Duodenal mucosa (tissue), 2 donors: ENCODE measurements at regions not wholly inside any gene's neighbourhood (a gene's known extent, or its start where the extent isn't known, plus 50 kb on each side); places are given as distances from the start of the nearest gene placed in this dataset.
"Not testable (repeated sequence)": the region's sequence is repeated elsewhere in the genome, so short reads cannot be mapped to it uniquely, and the experiment has no call there.

ENCODE experiments used
- H3K27ac ChIP-seq: one replicate; pipeline ENCODE4 v1.7.0; 2013; ENCODE audit warnings: low read depth, low read length
- H3K27me3 ChIP-seq, 2 donors: one replicate each; pipeline ENCODE4 v1.7.0; 2013; ENCODE audit warnings: low read length in 2 of 2, control low read depth in 1 of 2; ENCODE audit not compliant: insufficient read depth in 2 of 2, control insufficient read depth in 1 of 2
- H3K36me3 ChIP-seq, 2 donors: one replicate each; pipeline ENCODE4 v1.7.0; 2013; ENCODE audit warnings: low read length in 2 of 2, control low read depth in 1 of 2; ENCODE audit not compliant: insufficient read depth in 2 of 2, control insufficient read depth in 1 of 2
- H3K4me1 ChIP-seq, 2 donors: one replicate each; pipeline ENCODE4 v1.7.0; 2013; ENCODE audit warnings: low read length in 2 of 2, control low read depth in 1 of 2; ENCODE audit not compliant: insufficient read depth in 2 of 2, control insufficient read depth in 1 of 2
- H3K4me3 ChIP-seq, 2 donors: one replicate each; pipeline ENCODE4 v1.7.0; 2013; ENCODE audit warnings: low read length in 2 of 2, low read depth in 1 of 2
- H3K9ac ChIP-seq, 2 donors: one replicate each; pipeline ENCODE4 v1.7.0; 2013; ENCODE audit warnings: low read length in 2 of 2, low read depth in 1 of 2
- H3K9me3 ChIP-seq, 2 donors: one replicate each; pipeline ENCODE4 v1.7.0; 2013; ENCODE audit warnings: low read length in 2 of 2, control low read depth in 1 of 2; ENCODE audit not compliant: control insufficient read depth in 1 of 2

- not testable (repeated sequence) for H3K9ac ChIP-seq, H3K27me3 ChIP-seq, H3K4me1 ChIP-seq, H3K9me3 ChIP-seq, H3K4me3 ChIP-seq, H3K36me3 ChIP-seq, H3K27ac ChIP-seq
Observed at GRCh38 chr6:8832695-8833094, 397.4 kb upstream of the SLC35B3 start.

- no peak overlapping the region for H3K27ac ChIP-seq
- H3K4me1 ChIP-seq: no peaks in the 10 kb centered on the region
- H3K27me3 ChIP-seq: no peaks in the 10 kb centered on the region
- H3K4me3 ChIP-seq: no peak overlapping the region
- no peak overlapping the region for H3K9ac ChIP-seq
- H3K36me3 ChIP-seq: no peaks in the 10 kb centered on the region
- H3K9me3 ChIP-seq: no peaks in the 10 kb centered on the region
Observed at GRCh38 chr6:8831366-8832152, 396.2 kb upstream of the SLC35B3 start.

- peaks cover 0 to 5% of the 10 kb centered on the region in 2 donors for H3K9me3 ChIP-seq
Observed at GRCh38 chr6:8830794-8831193, 395.4 kb upstream of the SLC35B3 start.

GRCh38 chr6:8829796-8830195, 394.5 kb upstream of the SLC35B3 start:
- H3K9me3 ChIP-seq: peaks cover 0 to 6% of the 10 kb centered on the region in 2 donors
- H3K4me3 ChIP-seq: no peak overlapping the region
- H3K36me3 ChIP-seq: no peaks in the 10 kb centered on the region
- no peaks in the 10 kb centered on the region for H3K27me3 ChIP-seq
- no peak overlapping the region for H3K27ac ChIP-seq
- H3K9ac ChIP-seq: no peak overlapping the region
- H3K4me1 ChIP-seq: no peaks in the 10 kb centered on the region

More at GRCh38 chr6:8830794-8831193, 395.4 kb upstream of the SLC35B3 start:
- H3K27me3 ChIP-seq: no peaks in the 10 kb centered on the region
- H3K27ac ChIP-seq: no peak overlapping the region
- H3K4me1 ChIP-seq: no peaks in the 10 kb centered on the region
- H3K9ac ChIP-seq: no peak overlapping the region
- H3K4me3 ChIP-seq: no peak overlapping the region
- no peaks in the 10 kb centered on the region for H3K36me3 ChIP-seq

GRCh38 chr6:8829296-8829695, 394.0 kb upstream of the SLC35B3 start:
- no peaks in the 10 kb centered on the region for H3K4me1 ChIP-seq
- no peaks in the 10 kb centered on the region for H3K27me3 ChIP-seq
- no peaks in the 10 kb centered on the region for H3K36me3 ChIP-seq
- H3K9me3 ChIP-seq: peaks cover 0 to 6% of the 10 kb centered on the region in 2 donors
- H3K9ac ChIP-seq: no peak overlapping the region
- no peak overlapping the region for H3K27ac ChIP-seq
- no peak overlapping the region for H3K4me3 ChIP-seq

GRCh38 chr6:8828376-8828775, 393.0 kb upstream of the SLC35B3 start:
- Histone ChIP-seq H3K4me3 (no peak overlapping the region), H3K36me3 (no peaks in the 10 kb centered on the region), H3K9me3 (peaks cover 0 to 6% of the 10 kb centered on the region in 2 donors), H3K4me1 (no peaks in the 10 kb centered on the region), H3K9ac (no peak overlapping the region), H3K27ac (no peak overlapping the region), H3K27me3 (no peaks in the 10 kb centered on the region)

GRCh38 chr6:8825726-8826125, 390.4 kb upstream of the SLC35B3 start:
- H3K4me1 ChIP-seq: no peaks in the 10 kb centered on the region
- peaks cover 0 to 10% of the 10 kb centered on the region in 2 donors for H3K9me3 ChIP-seq
- no peaks in the 10 kb centered on the region for H3K36me3 ChIP-seq
- no peak overlapping the region for H3K27ac ChIP-seq
- H3K27me3 ChIP-seq: no peaks in the 10 kb centered on the region
- no peak overlapping the region for H3K4me3 ChIP-seq
- H3K9ac ChIP-seq: no peak overlapping the region

GRCh38 chr6:8821981-8822381, 386.6 kb upstream of the SLC35B3 start:
- Histone ChIP-seq H3K27ac (no peak overlapping the region), H3K9me3 (peaks cover 0 to 10% of the 10 kb centered on the region in 2 donors), H3K27me3 (no peaks in the 10 kb centered on the region), H3K36me3 (no peaks in the 10 kb centered on the region), H3K4me3 (no peak overlapping the region), H3K4me1 (no peaks in the 10 kb centered on the region), H3K9ac (no peak overlapping the region)

GRCh38 chr6:8820313-8820712, 385.0 kb upstream of the SLC35B3 start:
- Histone ChIP-seq H3K9ac (no peak overlapping the region), H3K4me1 (no peaks in the 10 kb centered on the region), H3K27me3 (no peaks in the 10 kb centered on the region), H3K4me3 (no peak overlapping the region), H3K9me3 (peaks cover 0 to 3% of the 10 kb centered on the region in 2 donors), H3K36me3 (no peaks in the 10 kb centered on the region), H3K27ac (no peak overlapping the region)

GRCh38 chr6:8819446-8819845, 384.1 kb upstream of the SLC35B3 start:
- H3K4me1 ChIP-seq: no peaks in the 10 kb centered on the region
- H3K27ac ChIP-seq: no peak overlapping the region
- no peak overlapping the region for H3K9ac ChIP-seq
- no peaks in the 10 kb centered on the region for H3K36me3 ChIP-seq
- H3K9me3 ChIP-seq: peaks cover 0 to 3% of the 10 kb centered on the region in 2 donors
- no peak overlapping the region for H3K4me3 ChIP-seq
- no peaks in the 10 kb centered on the region for H3K27me3 ChIP-seq
